GM18870 (cell line): ENCODE measurements at regions not wholly inside any gene's neighbourhood (a gene's known extent, or its start where the extent isn't known, plus 50 kb on each side); places are given as distances from the start of the nearest gene placed in this dataset.

ENCODE experiments used
- ATAC-seq: cut with Tn5 transposase; IDR thresholded peaks from one replicate; pipeline ENCODE4 v1.9.1; 2021; ENCODE audit warnings: moderate library complexity; ENCODE audit not compliant: unreplicated experiment

- ATAC-seq, result no peak
These were observed 480.3 kb upstream of the GOT2 start for GRCh38 chr16:59214455-59214854.

- ATAC-seq, result no peak
These were observed 479.8 kb upstream of the GOT2 start for GRCh38 chr16:59213952-59214351.

- no peak for ATAC-seq
These were observed 478.4 kb upstream of the GOT2 start for GRCh38 chr16:59212492-59213024.

- no peak for ATAC-seq
These were observed 476.9 kb upstream of the GOT2 start for GRCh38 chr16:59210955-59211541.

- ATAC-seq, result no peak
These were observed 471.3 kb upstream of the GOT2 start for GRCh38 chr16:59205403-59205802.

- no peak for ATAC-seq
These were observed 470.5 kb upstream of the GOT2 start for GRCh38 chr16:59204589-59204988.

GRCh38 chr16:59202233-59202862 lies 468.2 kb upstream of the GOT2 start:
- ATAC-seq, result no peak

GRCh38 chr16:59201821-59202220 lies 467.7 kb upstream of the GOT2 start:
- ATAC-seq, result no peak

GRCh38 chr16:59201160-59201559 lies 467.0 kb upstream of the GOT2 start:
- no peak for ATAC-seq

GRCh38 chr16:59198487-59198886 lies 464.4 kb upstream of the GOT2 start:
- no peak for ATAC-seq

GRCh38 chr16:59195242-59195641 lies 461.1 kb upstream of the GOT2 start:
- ATAC-seq, result no peak

GRCh38 chr16:59193637-59194036 lies 459.5 kb upstream of the GOT2 start:
- no peak for ATAC-seq

GRCh38 chr16:59192551-59193199 lies 458.6 kb upstream of the GOT2 start:
- peak; percentile 75 for ATAC-seq

GRCh38 chr16:59190731-59191130 lies 456.6 kb upstream of the GOT2 start:
- no peak for ATAC-seq

- ATAC-seq, result no peak
These were observed 453.9 kb upstream of the GOT2 start for GRCh38 chr16:59188029-59188428.

- ATAC-seq, result no peak
These were observed 447.8 kb upstream of the GOT2 start for GRCh38 chr16:59181821-59182420.

- no peak for ATAC-seq
These were observed 446.0 kb upstream of the GOT2 start for GRCh38 chr16:59180083-59180476.

- ATAC-seq, result no peak
These were observed 445.4 kb upstream of the GOT2 start for GRCh38 chr16:59179446-59180082.

- ATAC-seq, result no peak
These were observed 439.3 kb upstream of the GOT2 start for GRCh38 chr16:59173408-59173831.

GRCh38 chr16:59170099-59170712 lies 436.1 kb upstream of the GOT2 start:
- no peak for ATAC-seq

- no peak for ATAC-seq
These were observed 435.1 kb upstream of the GOT2 start for GRCh38 chr16:59169168-59169567.
